GM18951 (cell line): ENCODE measurements at regions not wholly inside any gene's neighbourhood (a gene's known extent, or its start where the extent isn't known, plus 50 kb on each side); places are given as distances from the start of the nearest gene placed in this dataset.

Experiments used
- POLR2A ChIP-seq: IDR thresholded peaks from 4 replicates; pipeline ENCODE4 v1.6.1; 2011; ENCODE audit warnings: mild to moderate bottlenecking; ENCODE audit not compliant: insufficient read length, insufficient read depth; ENCODE audit errors: extremely low read depth
- in situ Hi-C: fragments of 300-500 bp; cut with MboI; formaldehyde crosslinking; loops from one replicate; pipeline ENCODE4 v1.12.0; 2022; ENCODE audit warnings: low sequenced_read_pairs, mixed read lengths, inconsistent platforms; ENCODE audit not compliant: unreplicated experiment

- no peak for TF ChIP-seq POLR2A
- in situ Hi-C loops: no loop called here
Measured at GRCh38 chr4:123877551-123877950, 481.0 kb downstream of the SPRY1 start.

GRCh38 chr4:123878976-123879375, 482.4 kb downstream of the SPRY1 start:
- in situ Hi-C loops: no loop called here
- TF ChIP-seq POLR2A: no peak

- in situ Hi-C loops: no loop called here
- no peak for TF ChIP-seq POLR2A
Measured at GRCh38 chr4:123880631-123881030, 484.0 kb downstream of the SPRY1 start.

- in situ Hi-C loops: no loop called here
- no peak for TF ChIP-seq POLR2A
Measured at GRCh38 chr4:123884922-123885321, 488.3 kb downstream of the SPRY1 start.

- in situ Hi-C loops: no loop called here
Measured at GRCh38 chr4:123889507-123889906, 492.9 kb downstream of the SPRY1 start.

GRCh38 chr4:123890889-123891288, 494.3 kb downstream of the SPRY1 start:
- in situ Hi-C loops: no loop called here
- TF ChIP-seq POLR2A: no peak

More at GRCh38 chr4:123889507-123889906, 492.9 kb downstream of the SPRY1 start:
- TF ChIP-seq POLR2A: no peak

GRCh38 chr4:123891881-123892280, 495.3 kb downstream of the SPRY1 start:
- in situ Hi-C loops: no loop called here

GRCh38 chr4:123892368-123892976, 495.9 kb downstream of the SPRY1 start:
- in situ Hi-C loops: no loop called here
- no peak for TF ChIP-seq POLR2A

More at GRCh38 chr4:123891881-123892280, 495.3 kb downstream of the SPRY1 start:
- TF ChIP-seq POLR2A: no peak

GRCh38 chr4:123893011-123893981, 496.7 kb downstream of the SPRY1 start:
- in situ Hi-C loops: no loop called here
- no peak for TF ChIP-seq POLR2A

- in situ Hi-C loops: no loop called here
Measured at GRCh38 chr4:123896446-123897071, 500.0 kb downstream of the SPRY1 start.

GRCh38 chr4:123898946-123899666, 502.5 kb downstream of the SPRY1 start:
- TF ChIP-seq POLR2A: no peak
- in situ Hi-C loops: no loop called here

More at GRCh38 chr4:123896446-123897071, 500.0 kb downstream of the SPRY1 start:
- TF ChIP-seq POLR2A: no peak

GRCh38 chr4:123904882-123905281, 508.3 kb downstream of the SPRY1 start:
- in situ Hi-C loops: no loop called here

GRCh38 chr4:123913598-123913997, 517.0 kb downstream of the SPRY1 start:
- no peak for TF ChIP-seq POLR2A
- in situ Hi-C loops: no loop called here

More at GRCh38 chr4:123904882-123905281, 508.3 kb downstream of the SPRY1 start:
- TF ChIP-seq POLR2A: no peak
